ENCODE measurements at regions not wholly inside any gene's neighbourhood (a gene's known extent, or its start where the extent isn't known, plus 50 kb on each side); places are given as distances from the start of the nearest gene placed in this dataset.

- Histone ChIP-seq H3K9ac (no peak overlapping the region), H3K27me3 (no peaks in the 10 kb centered on the region)
These were observed 101.5 kb downstream of the VCPKMT start for GRCh38 chr14:50014809-50015430.

DNA sequence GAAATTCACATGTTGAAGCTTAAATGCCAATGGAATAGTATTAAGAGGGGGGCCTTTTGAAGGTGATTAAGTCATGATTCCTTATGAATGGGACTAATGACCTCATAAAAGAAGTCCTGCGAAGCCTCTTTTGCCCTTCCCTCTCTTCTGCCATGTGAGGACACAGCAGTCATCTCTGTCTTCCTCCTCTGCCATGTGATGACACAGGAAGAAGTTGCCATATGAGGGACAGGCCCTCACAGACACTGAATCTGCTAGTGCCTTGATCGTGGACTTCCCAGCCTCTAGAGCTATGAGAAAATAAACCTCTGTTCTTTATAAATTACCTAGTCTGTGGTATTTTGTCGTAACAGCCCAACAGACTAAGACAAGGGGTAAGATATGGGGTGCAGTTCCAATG, 100.7 kb downstream of the VCPKMT start:
- Histone ChIP-seq H3K9me3 (ENCODE audit: low read depth) (no peaks in the 10 kb centered on the region), H3K4me1 (no peaks in the 10 kb centered on the region), H4K20me1 (ENCODE audit: low read depth) (no peaks in the 10 kb centered on the region), H3K36me3 (no peaks in the 10 kb centered on the region), H3K79me2 (ENCODE audit: low read depth) (no peaks in the 10 kb centered on the region), H3K9ac (no peak overlapping the region), H3K4me2 (no peak overlapping the region), H3K4me3 (no peak overlapping the region), H3K27ac (no peak overlapping the region), H3F3A (ENCODE audit: low read depth) (no peaks in the 10 kb centered on the region), H2AFZ (replicated peaks) (no peak overlapping the region), H3K27me3 (no peaks in the 10 kb centered on the region)
- no peaks in the 10 kb centered on the region for H3K4me1 Mint-ChIP-seq
- H3K36me3 Mint-ChIP-seq = no peaks in the 10 kb centered on the region
- TF ChIP-seq EZH2phosphoT487 (IDR thresholded peaks at IDR 0.05) (no peak), EZH2 (IDR thresholded peaks at IDR 0.05) (no peak)
- TF ChIP-seq, protein P1, sequence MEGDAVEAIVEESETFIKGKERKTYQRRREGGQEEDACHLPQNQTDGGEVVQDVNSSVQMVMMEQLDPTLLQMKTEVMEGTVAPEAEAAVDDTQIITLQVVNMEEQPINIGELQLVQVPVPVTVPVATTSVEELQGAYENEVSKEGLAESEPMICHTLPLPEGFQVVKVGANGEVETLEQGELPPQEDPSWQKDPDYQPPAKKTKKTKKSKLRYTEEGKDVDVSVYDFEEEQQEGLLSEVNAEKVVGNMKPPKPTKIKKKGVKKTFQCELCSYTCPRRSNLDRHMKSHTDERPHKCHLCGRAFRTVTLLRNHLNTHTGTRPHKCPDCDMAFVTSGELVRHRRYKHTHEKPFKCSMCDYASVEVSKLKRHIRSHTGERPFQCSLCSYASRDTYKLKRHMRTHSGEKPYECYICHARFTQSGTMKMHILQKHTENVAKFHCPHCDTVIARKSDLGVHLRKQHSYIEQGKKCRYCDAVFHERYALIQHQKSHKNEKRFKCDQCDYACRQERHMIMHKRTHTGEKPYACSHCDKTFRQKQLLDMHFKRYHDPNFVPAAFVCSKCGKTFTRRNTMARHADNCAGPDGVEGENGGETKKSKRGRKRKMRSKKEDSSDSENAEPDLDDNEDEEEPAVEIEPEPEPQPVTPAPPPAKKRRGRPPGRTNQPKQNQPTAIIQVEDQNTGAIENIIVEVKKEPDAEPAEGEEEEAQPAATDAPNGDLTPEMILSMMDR (IDR thresholded peaks at IDR 0.05) = no peak
- no peak overlapping the region for H3K4me3 Mint-ChIP-seq
- H3K27me3 Mint-ChIP-seq (ENCODE audit: insufficient read depth, low read depth) = no peaks in the 10 kb centered on the region
- peaks cover 3% of the 10 kb centered on the region for H3K9me3 Mint-ChIP-seq
- no peak overlapping the region for H3K27ac Mint-ChIP-seq
- no peak for DNase-seq (ENCODE audit: low spot score)

More at GRCh38 chr14:50014809-50015430, 101.5 kb downstream of the VCPKMT start:
- DNase-seq (ENCODE audit: low spot score) = no peak
- H3K79me2 ChIP-seq (ENCODE audit: low read depth) = no peaks in the 10 kb centered on the region
- no peaks in the 10 kb centered on the region for H4K20me1 ChIP-seq (ENCODE audit: low read depth)
- Mint-ChIP-seq H3K27me3 (ENCODE audit: insufficient read depth, low read depth) (no peaks in the 10 kb centered on the region), H3K4me1 (no peaks in the 10 kb centered on the region), H3K4me3 (no peak overlapping the region), H3K36me3 (no peaks in the 10 kb centered on the region), H3K9me3 (no peaks in the 10 kb centered on the region), H3K27ac (peak overlapping the region; percentile 57)
- H3K4me1 ChIP-seq = no peaks in the 10 kb centered on the region
- no peaks in the 10 kb centered on the region for H3K36me3 ChIP-seq
- no peaks in the 10 kb centered on the region for H3F3A ChIP-seq (ENCODE audit: low read depth)
- H3K9me3 ChIP-seq (ENCODE audit: low read depth) = no peaks in the 10 kb centered on the region
- TF ChIP-seq EZH2 (IDR thresholded peaks at IDR 0.05) = no peak
- TF ChIP-seq, protein P1 (IDR thresholded peaks at IDR 0.05) = no peak
- no peak for TF ChIP-seq EZH2phosphoT487 (IDR thresholded peaks at IDR 0.05)
- H3K27ac ChIP-seq = no peak overlapping the region
- no peak overlapping the region for H3K4me3 ChIP-seq
- no peak overlapping the region for H3K4me2 ChIP-seq
- H2AFZ ChIP-seq (replicated peaks) = no peak overlapping the region

DNA sequence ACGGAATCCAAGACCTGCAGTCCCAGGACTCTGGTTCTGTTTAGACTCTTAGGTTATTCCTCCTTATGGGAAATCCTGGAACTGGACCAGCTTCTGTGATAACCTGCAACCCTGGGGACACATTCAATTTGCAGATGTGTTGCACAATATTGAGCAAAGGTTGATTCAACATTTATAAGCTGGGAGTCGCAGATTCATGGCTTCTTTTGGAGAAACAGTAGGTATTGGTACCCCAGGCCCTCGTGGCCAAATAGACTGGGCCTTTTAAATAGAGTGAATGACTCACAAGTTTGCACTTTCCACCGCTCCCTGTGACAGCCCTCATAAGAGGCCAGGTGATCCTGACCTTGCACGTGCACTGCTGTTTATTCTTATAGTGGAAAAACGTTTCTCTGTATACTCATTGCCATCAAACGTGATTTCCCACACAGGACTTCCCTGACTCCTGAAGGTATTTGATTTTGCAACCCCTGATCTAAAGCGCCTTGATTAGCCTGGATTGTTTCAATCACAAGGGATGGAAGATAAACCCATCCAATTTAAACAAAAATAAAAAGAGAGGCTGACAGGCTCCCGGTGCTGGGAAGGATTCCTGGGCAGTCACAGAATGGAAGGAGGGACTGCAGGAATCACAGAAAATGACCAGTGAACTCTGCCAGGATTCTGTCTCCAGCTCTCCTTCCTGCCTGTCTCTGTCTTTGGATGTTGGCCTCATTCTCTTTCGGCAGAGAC, 98.0 kb downstream of the VCPKMT start:
- Mint-ChIP-seq H3K27me3 (ENCODE audit: insufficient read depth, low read depth) (no peaks in the 10 kb centered on the region), H3K4me1 (no peaks in the 10 kb centered on the region), H3K4me3 (no peak overlapping the region), H3K9me3 (peaks cover 8% of the 10 kb centered on the region), H3K27ac (no peak overlapping the region), H3K36me3 (no peaks in the 10 kb centered on the region)
- H3F3A ChIP-seq (ENCODE audit: low read depth) = no peaks in the 10 kb centered on the region
- no peaks in the 10 kb centered on the region for H3K36me3 ChIP-seq
- H3K79me2 ChIP-seq (ENCODE audit: low read depth) = no peaks in the 10 kb centered on the region
- H3K9ac ChIP-seq = no peak overlapping the region
- no peaks in the 10 kb centered on the region for H4K20me1 ChIP-seq (ENCODE audit: low read depth)
- H3K9me3 ChIP-seq (ENCODE audit: low read depth) = no peaks in the 10 kb centered on the region
- TF ChIP-seq, protein P1 (IDR thresholded peaks at IDR 0.05) = no peak
- TF ChIP-seq EZH2 (IDR thresholded peaks at IDR 0.05) (no peak), EZH2phosphoT487 (IDR thresholded peaks at IDR 0.05) (no peak)
- H3K27me3 ChIP-seq = no peaks in the 10 kb centered on the region
- no peak overlapping the region for H2AFZ ChIP-seq (replicated peaks)
- no peak overlapping the region for H3K4me3 ChIP-seq
- no peak for DNase-seq (ENCODE audit: low spot score)
- H3K4me2 ChIP-seq = no peak overlapping the region
- no peaks in the 10 kb centered on the region for H3K4me1 ChIP-seq
- no peak overlapping the region for H3K27ac ChIP-seq
